ENCODE measurements at regions not wholly inside any gene's neighbourhood (a gene's known extent, or its start where the extent isn't known, plus 50 kb on each side); places are given as distances from the start of the nearest gene placed in this dataset.
A peak's percentile ranks its signal among the peaks of the same experiment; 100 is the strongest.
"Not testable (repeated sequence)": the region's sequence is repeated elsewhere in the genome, so short reads cannot be mapped to it uniquely, and the experiment has no call there.

DNA sequence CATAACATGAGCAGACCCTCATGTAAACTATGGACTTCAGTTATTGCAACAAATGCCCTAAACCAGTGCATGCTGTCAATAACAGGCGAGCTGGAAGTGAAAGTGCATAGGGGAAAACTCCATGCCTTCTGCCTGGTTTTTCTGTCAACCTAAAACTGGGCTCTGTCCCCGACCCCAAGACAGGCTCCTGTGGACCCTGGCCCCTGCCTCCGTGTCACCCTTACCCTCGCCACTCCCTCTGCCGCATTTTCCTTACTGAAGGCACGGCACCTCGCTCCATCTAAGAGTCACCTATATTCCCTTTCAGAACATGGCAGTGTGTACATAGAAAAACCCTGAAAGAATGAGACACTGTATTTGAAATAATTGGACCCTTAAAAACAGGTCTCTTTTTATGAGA lies 151.3 kb downstream of the SHANK2 start:
- Mint-ChIP-seq H3K9me3 (no peaks in the 10 kb centered on the region), H3K27ac (no peak overlapping the region), H3K36me3 (no peaks in the 10 kb centered on the region)
- ATAC-seq (no peak), DNase-seq (ENCODE audit: low spot score in 2 of 2) (no peak)

GRCh38 chr11:71098776-71099175 lies 153.6 kb downstream of the SHANK2 start:
- no peaks in the 10 kb centered on the region for H3K36me3 Mint-ChIP-seq
- no peak for DNase-seq (ENCODE audit: low spot score in 2 of 2)
- no peak for ATAC-seq
- H3K9me3 Mint-ChIP-seq: no peaks in the 10 kb centered on the region
- H3K27ac Mint-ChIP-seq: no peak overlapping the region

DNA sequence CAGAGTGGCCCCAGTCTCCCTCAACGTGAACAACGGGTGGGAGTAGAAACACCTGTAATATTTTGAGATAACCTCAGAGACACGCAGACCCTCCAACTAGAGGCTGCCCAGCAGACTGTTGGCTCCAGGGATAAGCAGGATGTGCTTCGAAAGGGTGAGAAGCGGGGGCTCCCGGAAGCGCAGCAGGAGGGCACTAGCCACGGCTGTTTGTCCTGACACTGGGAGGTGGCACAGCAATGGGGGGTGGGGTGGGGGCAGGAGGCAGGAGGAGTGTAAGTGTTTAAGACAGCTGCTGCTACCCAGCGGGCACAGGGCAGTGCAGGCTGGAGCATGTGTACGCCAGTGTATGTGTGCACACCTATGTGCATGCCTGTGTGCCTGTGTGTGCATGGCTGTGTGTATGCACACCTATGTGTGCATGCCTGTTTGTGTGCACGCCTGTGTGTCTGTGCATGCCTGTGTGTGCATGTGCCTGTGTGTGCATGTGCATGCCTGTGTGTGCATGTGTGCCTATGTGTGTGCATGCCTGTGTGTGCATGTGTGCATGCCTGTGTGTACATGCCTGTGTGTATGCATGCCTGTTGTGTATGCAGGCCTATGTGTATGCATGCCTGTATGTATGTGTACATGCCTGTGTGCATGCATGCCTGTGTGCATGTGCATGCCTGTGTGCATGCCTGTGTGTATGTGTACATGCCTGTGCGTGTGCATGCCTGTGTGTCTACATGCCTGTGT lies 154.7 kb downstream of the SHANK2 start:
- Mint-ChIP-seq H3K36me3 (no peaks in the 10 kb centered on the region), H3K27ac (no peak overlapping the region), H3K9me3 (no peaks in the 10 kb centered on the region)
- DNase-seq (ENCODE audit: low spot score in 2 of 2) (no peak), ATAC-seq (no peak)

GRCh38 chr11:71096751-71097388 lies 155.5 kb downstream of the SHANK2 start:
- ATAC-seq (no peak), DNase-seq (ENCODE audit: low spot score in 2 of 2) (no peak)
- Mint-ChIP-seq H3K36me3 (no peaks in the 10 kb centered on the region), H3K27ac (no peak overlapping the region), H3K9me3 (no peaks in the 10 kb centered on the region)

GRCh38 chr11:71095294-71095850 lies 157.0 kb downstream of the SHANK2 start:
- H3K36me3 Mint-ChIP-seq: no peaks in the 10 kb centered on the region
- no peak for DNase-seq (ENCODE audit: low spot score in 2 of 2)
- ATAC-seq: no peak
- H3K9me3 Mint-ChIP-seq: no peaks in the 10 kb centered on the region
- H3K27ac Mint-ChIP-seq: no peak overlapping the region

DNA sequence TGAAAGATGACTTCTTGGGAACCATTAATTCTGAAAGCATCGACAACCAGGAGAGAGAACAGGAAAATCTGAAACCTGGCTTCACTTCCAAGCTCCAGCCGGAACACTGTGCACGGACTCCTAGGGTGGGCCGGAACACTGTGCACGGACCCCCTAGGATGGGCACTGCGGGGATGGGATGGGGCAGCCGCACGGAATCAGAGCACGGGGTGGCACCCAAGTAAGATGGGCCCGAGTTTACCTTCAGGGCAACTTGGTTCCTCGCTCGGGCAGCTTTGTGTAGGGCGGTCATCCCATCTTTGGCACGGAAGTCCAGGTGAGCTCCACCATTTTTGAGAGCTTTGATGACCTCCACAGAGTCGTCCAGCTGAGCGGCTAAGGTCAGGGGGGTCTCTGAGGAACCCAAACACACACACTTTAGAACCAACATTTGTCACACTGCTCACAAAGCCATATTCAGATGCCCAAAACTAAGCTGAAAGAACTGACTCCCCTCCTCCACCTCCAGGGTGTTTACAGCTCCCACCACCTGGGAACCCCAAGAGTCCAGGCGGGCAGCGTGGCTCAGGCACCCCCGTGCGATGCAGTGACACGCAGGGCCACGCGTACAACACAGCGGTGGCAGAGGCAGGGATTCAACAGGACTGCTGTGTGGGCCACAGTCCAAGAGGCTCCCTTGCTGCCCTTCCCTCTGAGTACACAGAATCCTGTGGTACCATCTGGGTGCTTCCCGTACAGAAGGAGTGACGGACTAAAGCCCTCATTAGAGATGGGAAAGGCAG lies 157.9 kb downstream of the SHANK2 start:
- Mint-ChIP-seq H3K9me3 (no peaks in the 10 kb centered on the region), H3K36me3 (no peaks in the 10 kb centered on the region)
- ATAC-seq: no peak

DNA sequence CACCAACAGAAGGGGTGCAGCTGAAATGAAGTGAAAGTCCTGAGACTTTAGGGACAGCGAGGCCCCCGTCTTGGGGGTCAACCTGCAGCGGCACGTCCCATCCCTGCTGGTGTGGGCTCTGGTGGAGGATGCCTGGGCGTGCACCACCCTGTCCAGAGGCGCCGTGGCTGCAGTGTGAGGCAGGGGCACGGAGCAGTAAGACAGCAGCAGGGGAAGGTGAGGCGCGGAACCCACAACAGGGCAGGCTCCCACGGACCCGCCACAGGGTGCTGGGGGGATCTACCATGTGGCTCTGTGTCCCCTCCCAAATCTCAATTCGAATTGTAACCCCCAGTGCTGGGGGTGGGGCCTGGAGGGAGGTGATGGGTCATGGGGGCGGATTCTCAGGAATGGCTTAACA lies 158.6 kb downstream of the SHANK2 start:
- H3K27ac Mint-ChIP-seq: no peak overlapping the region
- no peaks in the 10 kb centered on the region for H3K9me3 Mint-ChIP-seq
- no peaks in the 10 kb centered on the region for H3K36me3 Mint-ChIP-seq
- no peak for ATAC-seq
- no peak for DNase-seq (ENCODE audit: low spot score in 2 of 2)

More for the DNA sequence above, 157.9 kb downstream of the SHANK2 start:
- no peak for DNase-seq (ENCODE audit: low spot score in 2 of 2)
- H3K27ac Mint-ChIP-seq: no peak overlapping the region

GRCh38 chr11:71091506-71092265 lies 160.7 kb downstream of the SHANK2 start:
- ATAC-seq: no peak
- Mint-ChIP-seq H3K9me3 (no peaks in the 10 kb centered on the region), H3K27ac (no peak overlapping the region), H3K36me3 (no peaks in the 10 kb centered on the region)
- no peak for DNase-seq (ENCODE audit: low spot score in 2 of 2)

DNA sequence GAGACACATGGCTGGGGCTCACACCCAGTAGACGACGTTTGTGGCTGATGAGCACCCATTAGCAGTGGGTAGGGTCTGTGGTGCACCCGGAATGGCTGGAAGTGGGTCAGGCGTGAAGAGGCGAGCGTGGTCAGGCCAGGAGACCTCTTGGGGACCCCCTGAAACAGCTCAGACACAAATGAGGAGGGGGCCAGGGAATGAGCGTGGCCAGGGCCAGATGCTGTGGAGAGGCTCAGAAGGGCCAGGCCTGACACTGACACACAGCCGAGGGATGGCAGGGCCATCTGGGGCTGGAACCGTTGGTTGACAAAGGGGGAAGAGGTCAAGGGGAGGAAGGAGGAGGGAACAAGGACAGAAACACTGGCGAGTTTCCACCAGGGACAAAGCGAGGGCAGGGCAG lies 162.8 kb downstream of the SHANK2 start:
- Mint-ChIP-seq H3K9me3 (no peaks in the 10 kb centered on the region), H3K27ac (no peak overlapping the region), H3K36me3 (no peaks in the 10 kb centered on the region)
- ATAC-seq (no peak), DNase-seq (ENCODE audit: low spot score in 2 of 2) (no peak)

GRCh38 chr11:71088314-71089215 lies 163.8 kb downstream of the SHANK2 start:
- H3K27ac Mint-ChIP-seq; H3K9me3 Mint-ChIP-seq; H3K36me3 Mint-ChIP-seq; DNase-seq (ENCODE audit: low spot score in 2 of 2): not testable (repeated sequence)
- peak in 1 of 2 donors; percentile 78 for ATAC-seq

DNA sequence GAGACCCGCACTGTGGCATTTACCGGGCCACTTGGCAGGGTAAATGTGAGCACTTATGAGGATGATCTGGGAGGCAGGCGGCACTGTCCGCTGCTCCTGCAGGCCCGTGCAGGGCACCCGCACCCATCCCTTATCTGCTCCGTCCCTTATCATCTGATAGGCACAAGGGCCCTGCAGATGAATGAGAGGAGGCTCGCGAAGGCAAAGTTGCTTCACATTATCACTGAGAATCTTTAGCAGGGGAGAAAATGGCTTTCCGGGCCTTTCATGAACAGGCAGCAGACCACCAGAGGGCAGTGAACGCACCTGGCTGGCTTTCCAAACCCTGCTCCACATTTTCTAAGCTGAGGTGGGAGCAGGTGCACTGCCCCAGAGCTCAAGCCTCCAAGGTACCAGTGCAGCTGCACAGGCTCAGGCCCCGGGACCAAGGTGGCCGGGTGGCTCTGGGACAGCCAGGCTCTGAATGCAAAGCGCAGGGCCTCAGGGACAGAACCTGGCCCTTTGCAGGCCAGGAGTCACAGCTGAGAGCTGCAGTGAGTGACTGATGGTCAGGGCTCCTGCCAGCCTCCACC lies 165.6 kb downstream of the SHANK2 start:
- H3K27ac Mint-ChIP-seq: no peak overlapping the region
- no peak for DNase-seq (ENCODE audit: low spot score in 2 of 2)
- ATAC-seq: peak; percentile 13 to 35
- no peaks in the 10 kb centered on the region for H3K9me3 Mint-ChIP-seq
- H3K36me3 Mint-ChIP-seq: no peaks in the 10 kb centered on the region

GRCh38 chr11:71084306-71085012 lies 167.9 kb downstream of the SHANK2 start:
- Mint-ChIP-seq H3K27ac (no peak overlapping the region), H3K9me3 (no peaks in the 10 kb centered on the region), H3K36me3 (no peaks in the 10 kb centered on the region)
- no peak for ATAC-seq
- DNase-seq (ENCODE audit: low spot score in 2 of 2): no peak

- no peak for DNase-seq (ENCODE audit: low spot score in 2 of 2)
- H3K27ac Mint-ChIP-seq: no peak overlapping the region
- no peak for ATAC-seq
- no peaks in the 10 kb centered on the region for H3K9me3 Mint-ChIP-seq
- H3K36me3 Mint-ChIP-seq: no peaks in the 10 kb centered on the region
Measured at GRCh38 chr11:71083105-71083504, 169.3 kb downstream of the SHANK2 start.

DNA sequence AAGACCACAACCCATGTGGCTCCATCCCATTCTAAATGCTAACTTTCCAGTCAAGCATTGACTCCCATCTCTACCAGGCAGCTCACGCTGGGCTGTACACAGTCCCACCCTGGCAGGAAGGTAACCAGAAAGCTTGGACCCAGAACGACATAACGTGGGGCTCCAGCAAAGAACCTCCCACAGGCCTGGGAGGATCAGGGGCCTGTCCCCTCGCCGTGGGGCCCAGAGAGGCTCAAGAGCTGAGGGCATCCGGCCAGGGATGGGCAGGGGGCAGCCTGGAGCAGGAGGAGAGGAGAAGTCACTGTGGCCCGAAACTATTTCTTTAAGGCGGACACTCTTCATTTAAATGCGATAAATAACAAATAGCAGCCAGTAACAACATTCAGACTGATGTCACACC lies 169.9 kb downstream of the SHANK2 start:
- Mint-ChIP-seq H3K36me3 (no peaks in the 10 kb centered on the region), H3K9me3 (no peaks in the 10 kb centered on the region), H3K27ac (no peak overlapping the region)
- DNase-seq (ENCODE audit: low spot score in 2 of 2) (no peak), ATAC-seq (no peak)

GRCh38 chr11:71081704-71082230 lies 170.6 kb downstream of the SHANK2 start:
- H3K27ac Mint-ChIP-seq: no peak overlapping the region
- no peaks in the 10 kb centered on the region for H3K9me3 Mint-ChIP-seq
- no peaks in the 10 kb centered on the region for H3K36me3 Mint-ChIP-seq
- ATAC-seq (no peak), DNase-seq (ENCODE audit: low spot score in 2 of 2) (no peak)
